HepG2 (cell line): ENCODE measurements at regions not wholly inside any gene's neighbourhood (a gene's known extent, or its start where the extent isn't known, plus 50 kb on each side); places are given as distances from the start of the nearest gene placed in this dataset.

ENCODE experiments used
- ATAC-seq: fragments of 200-7000 bp; cut with Tn5 transposase; 3 replicates; pipeline ENCODE4 v1.9.1; 2020; ENCODE audit warnings: mild to moderate bottlenecking, moderate library complexity
- BruUV-seq: library from RNA; stranded (reverse); fragments of 400-500 nt; replicated peaks from 2 replicates; lab custom pipeline; 2021; lab: Mats Ljungman, UMichigan
- CTCF ChIA-PET: fragments of 300-600 bp; formaldehyde crosslinking; extraction: SDS; loops from one replicate; lab custom pipeline; 2021; ENCODE audit warnings: low total read pairs, inconsistent platforms, low intra/inter-chr PET ratio; lab: Yijun Ruan, JAX
- POLR2A ChIA-PET: fragments of 350-600 bp; sonication (Branson Sonifier 250); formaldehyde crosslinking; loops from one replicate; lab custom pipeline; 2020; ENCODE audit warnings: antibody characterized with exemption, inconsistent platforms; lab: Yijun Ruan, JAX
- DNase-seq: peaks from one replicate; pipeline ENCODE4 v3.0.0-alpha.2; 2015; ENCODE audit warnings: low spot score
- FAIRE-seq: peaks from 3 replicates; lab custom pipeline; 2011; peaks lifted over from hg19 to GRCh38; lab: Jason Lieb, UNC
- H2AFZ ChIP-seq: one replicate; pipeline ENCODE4 v1.6.1; 2011; ENCODE audit warnings: low read length, inconsistent platforms
- H3K27ac ChIP-seq: fragments of 300-600 bp; 3 replicates; pipeline ENCODE4 v1.8.0; 2011; ENCODE audit warnings: mixed run types, mild to moderate bottlenecking, mixed read lengths, low read length, inconsistent platforms; ENCODE audit not compliant: insufficient read depth; ENCODE audit errors: extremely low read length
- H3K27me3 ChIP-seq, 2 experiments: fragments of 200-600 bp in 1 of 2; 2 replicates in 1 of 2; 3 replicates in 1 of 2; pipeline versions ENCODE4 v1.6.0 to v1.8.0; 2011; ENCODE audit warnings: low read length in 2 of 2, mild to moderate bottlenecking in 2 of 2, moderate library complexity in 2 of 2, inconsistent platforms in 1 of 2; ENCODE audit not compliant: insufficient read depth in 2 of 2, control insufficient read depth in 1 of 2
- H3K36me3 ChIP-seq, 2 experiments: fragments of 200-600 bp in 1 of 2; replicated peaks in 1 of 2; 2 replicates in 1 of 2; 3 replicates in 1 of 2; pipeline versions ENCODE4 v1.5.1 to v1.8.0; 2011; ENCODE audit warnings: low read length in 2 of 2, inconsistent platforms in 1 of 2; ENCODE audit not compliant: insufficient read depth in 2 of 2, control insufficient read depth in 1 of 2
- H3K4me1 ChIP-seq: 2 replicates; pipeline ENCODE4 v1.5.1; 2012; ENCODE audit warnings: low read length, inconsistent platforms; ENCODE audit not compliant: insufficient read depth
- H3K4me2 ChIP-seq: 2 replicates; pipeline ENCODE4 v1.6.0; 2011; ENCODE audit warnings: low read depth, low read length, inconsistent platforms
- H3K4me3 ChIP-seq, 3 experiments: fragments of 200-600 bp in 1 of 3; sonication (generic), shearing (Covaris generic) in 1 of 3; replicated peaks in 1 of 3; 2 replicates each; pipeline ENCODE4 v1.5.1; 2011 to 2016; ENCODE audit warnings: low read length in 3 of 3, inconsistent platforms in 2 of 3, low read depth in 2 of 3, mild to moderate bottlenecking in 2 of 3, control low read depth in 1 of 3, mixed read lengths in 1 of 3; ENCODE audit not compliant: insufficient read depth in 1 of 3
- H3K79me2 ChIP-seq: one replicate; pipeline ENCODE4 v1.6.1; 2011; ENCODE audit warnings: low read length, inconsistent platforms; ENCODE audit not compliant: insufficient read depth
- H3K9ac ChIP-seq: 2 replicates; pipeline ENCODE4 v1.6.0; 2011; ENCODE audit warnings: mild to moderate bottlenecking, low read depth, low read length, inconsistent platforms; ENCODE audit not compliant: insufficient read depth
- H3K9me3 ChIP-seq: 2 replicates; pipeline ENCODE4 v1.5.1; 2012; ENCODE audit warnings: mild to moderate bottlenecking, low read length
- H4K20me1 ChIP-seq: 2 replicates; pipeline ENCODE4 v1.6.0; 2011; ENCODE audit warnings: inconsistent platforms, mild to moderate bottlenecking, low read length, moderate library complexity; ENCODE audit not compliant: insufficient read depth
- ATF6 ChIP-seq: sonication (generic); formaldehyde crosslinking; conservative IDR thresholded peaks from 2 replicates; pipeline ENCODE4 v1.4.0; 2020; ENCODE audit warnings: missing genetic modification reagents
- BRD4 ChIP-seq: sonication (generic); formaldehyde crosslinking; IDR thresholded peaks from 2 replicates; pipeline ENCODE4 v1.4.0; 2020; ENCODE audit warnings: missing genetic modification reagents
- CBX1 ChIP-seq: IDR thresholded peaks from one replicate; pipeline ENCODE4 v1.6.1; 2016; ENCODE audit warnings: antibody characterized with exemption, low read depth
- ISL2 ChIP-seq: sonication (generic); formaldehyde crosslinking; IDR thresholded peaks from 2 replicates; pipeline ENCODE4 v1.5.0; 2020; ENCODE audit warnings: missing genetic modification reagents
- MAFF ChIP-seq: IDR thresholded peaks from 2 replicates; pipeline ENCODE4 v1.6.1; 2011; ENCODE audit warnings: low read depth, low read length, improper control_type of control experiment
- MAFK ChIP-seq, 2 experiments: IDR thresholded peaks in 1 of 2; conservative IDR thresholded peaks in 1 of 2; 2 replicates each; pipeline ENCODE4 v1.6.1; 2011; ENCODE audit warnings: improper control_type of control experiment in 2 of 2, low read length in 2 of 2
- MATR3 ChIP-seq: sonication (generic); formaldehyde crosslinking; IDR thresholded peaks from 2 replicates; pipeline ENCODE4 v1.4.0; 2020; ENCODE audit warnings: missing genetic modification reagents
- POGK ChIP-seq: sonication (generic); formaldehyde crosslinking; conservative IDR thresholded peaks from 2 replicates; pipeline ENCODE4 v1.8.0; 2022; ENCODE audit warnings: mild to moderate bottlenecking, moderate library complexity, missing genetic modification reagents
- POLR2A ChIP-seq, 2 experiments: IDR thresholded peaks; 2 replicates each; pipeline ENCODE4 v1.6.1; 2011; ENCODE audit warnings: low read depth in 2 of 2, low read length in 2 of 2, mild to moderate bottlenecking in 1 of 2, moderate library complexity in 1 of 2; ENCODE audit not compliant: insufficient read depth in 1 of 2
- REPIN1 ChIP-seq: sonication (generic); formaldehyde crosslinking; IDR thresholded peaks from 2 replicates; pipeline ENCODE4 v1.8.0; 2022; ENCODE audit warnings: missing genetic modification reagents, low read depth, mild to moderate bottlenecking, borderline replicate concordance
- ZBTB26 ChIP-seq: IDR thresholded peaks from 2 replicates; pipeline ENCODE4 v1.6.1; 2016; ENCODE audit warnings: missing compliant biosample characterization, missing genetic modification reagents, borderline replicate concordance
- ZBTB42 ChIP-seq: sonication (generic); formaldehyde crosslinking; IDR thresholded peaks from 2 replicates; pipeline ENCODE4 v1.5.0; 2020; ENCODE audit warnings: mild to moderate bottlenecking, missing genetic modification reagents
- ZNF12 ChIP-seq: sonication (generic); formaldehyde crosslinking; IDR thresholded peaks from 2 replicates; pipeline ENCODE4 v1.5.0; 2020; ENCODE audit warnings: missing genetic modification reagents
- ZNF264 ChIP-seq: sonication (generic); formaldehyde crosslinking; IDR thresholded peaks from 2 replicates; pipeline ENCODE4 v1.4.0; 2020; ENCODE audit warnings: missing genetic modification reagents
- ZNF337 ChIP-seq: sonication (generic); formaldehyde crosslinking; IDR thresholded peaks from 2 replicates; pipeline ENCODE4 v1.5.1; 2020; ENCODE audit warnings: missing genetic modification reagents, low read depth, mild to moderate bottlenecking, borderline replicate concordance
- ZNF589 ChIP-seq: sonication (generic); formaldehyde crosslinking; conservative IDR thresholded peaks from 2 replicates; pipeline ENCODE4 v1.8.0; 2022; ENCODE audit warnings: mild to moderate bottlenecking, moderate library complexity, missing genetic modification reagents
- ZNF609 ChIP-seq: sonication (generic); formaldehyde crosslinking; IDR thresholded peaks from 2 replicates; pipeline ENCODE4 v1.4.0; 2020; ENCODE audit warnings: mild to moderate bottlenecking, missing genetic modification reagents, borderline replicate concordance
- WGBS: methylation state at CpG from one replicate; pipeline ENCODE4 v1.1.6; 2017; ENCODE audit warnings: low lambda C conversion rate; 5-methylcytosine and 5-hydroxymethylcytosine counted together
- in situ Hi-C: cut with HindIII; loops from 2 replicates; pipeline ENCODE4 v1.10.0; 2017; ENCODE audit warnings: low pct_unique_long_range_greater_than_20kb; ENCODE audit not compliant: extremely low pct_ligation_motif_present
- intact Hi-C: fragments of 100-400 bp; cut with micrococcal nuclease; formaldehyde crosslinking; loops from one replicate; pipeline ENCODE4 v1.10.0; 2022; ENCODE audit not compliant: unreplicated experiment

GRCh38 chr16:55941552-55941951, 66.4 kb upstream of the CES5A start:
- in situ Hi-C loops = no loop called here
- Histone ChIP-seq H4K20me1 (no peaks in the 10 kb centered on the region), H3K4me3 (no peak overlapping the region), H3K4me1 (no peaks in the 10 kb centered on the region), H3K27me3 (no peaks in the 10 kb centered on the region; a peak in 1 of 5 replicates), H3K27ac (no peak overlapping the region), H3K9me3 (no peaks in the 10 kb centered on the region), H3K4me2 (no peak overlapping the region), H3K9ac (no peak overlapping the region), H2AFZ (no peak overlapping the region), H3K36me3 (no peaks in the 10 kb centered on the region), H3K79me2 (no peaks in the 10 kb centered on the region)
- intact Hi-C loops = no loop called here
- DNase-seq (no peak), FAIRE-seq (no peak), ATAC-seq (no peak)
- no TSS peak for BruUV-seq
- no peak for TF ChIP-seq ZNF589 (CRISPR knock-in tag)
- TF ChIP-seq ZNF12 (CRISPR knock-in tag) = no peak
- TF ChIP-seq ZBTB26 (CRISPR knock-in tag) = no peak
- TF ChIP-seq ZNF337 (CRISPR knock-in tag) = no peak
- no peak for TF ChIP-seq MATR3 (CRISPR knock-in tag)
- TF ChIP-seq ISL2 (CRISPR knock-in tag) = no peak
- no peak for TF ChIP-seq REPIN1 (CRISPR knock-in tag)
- no peak for TF ChIP-seq POLR2A (IDR thresholded peaks at IDR 0.05; ENCODE audit: insufficient read depth in 1 of 2, low read depth in 2 of 2, low read length in 2 of 2)
- TF ChIP-seq ZNF609 (CRISPR knock-in tag) = no peak
- no peak for TF ChIP-seq ZNF264 (CRISPR knock-in tag)
- peak; percentile 65 to 83 for TF ChIP-seq MAFK (conservative IDR thresholded peaks at IDR 0.05 in 1 of 2, IDR thresholded peaks at IDR 0.05 in 1 of 2; ENCODE audit: low read length in 2 of 2)
- no peak for TF ChIP-seq ZBTB42
- no peak for TF ChIP-seq CBX1
- TF ChIP-seq MAFF = peak; percentile 65
- TF ChIP-seq POGK (CRISPR knock-in tag) = no peak
- no peak for TF ChIP-seq ATF6 (CRISPR knock-in tag)
- TF ChIP-seq BRD4 (CRISPR knock-in tag) = no peak
- 0% methylated on average over 2 of the region's 2 CpGs for WGBS
- ChIA-PET CTCF (no interaction called here), POLR2A (no interaction called here)
